ENCODE measurements at regions not wholly inside any gene's neighbourhood (a gene's known extent, or its start where the extent isn't known, plus 50 kb on each side); places are given as distances from the start of the nearest gene placed in this dataset.

DNA sequence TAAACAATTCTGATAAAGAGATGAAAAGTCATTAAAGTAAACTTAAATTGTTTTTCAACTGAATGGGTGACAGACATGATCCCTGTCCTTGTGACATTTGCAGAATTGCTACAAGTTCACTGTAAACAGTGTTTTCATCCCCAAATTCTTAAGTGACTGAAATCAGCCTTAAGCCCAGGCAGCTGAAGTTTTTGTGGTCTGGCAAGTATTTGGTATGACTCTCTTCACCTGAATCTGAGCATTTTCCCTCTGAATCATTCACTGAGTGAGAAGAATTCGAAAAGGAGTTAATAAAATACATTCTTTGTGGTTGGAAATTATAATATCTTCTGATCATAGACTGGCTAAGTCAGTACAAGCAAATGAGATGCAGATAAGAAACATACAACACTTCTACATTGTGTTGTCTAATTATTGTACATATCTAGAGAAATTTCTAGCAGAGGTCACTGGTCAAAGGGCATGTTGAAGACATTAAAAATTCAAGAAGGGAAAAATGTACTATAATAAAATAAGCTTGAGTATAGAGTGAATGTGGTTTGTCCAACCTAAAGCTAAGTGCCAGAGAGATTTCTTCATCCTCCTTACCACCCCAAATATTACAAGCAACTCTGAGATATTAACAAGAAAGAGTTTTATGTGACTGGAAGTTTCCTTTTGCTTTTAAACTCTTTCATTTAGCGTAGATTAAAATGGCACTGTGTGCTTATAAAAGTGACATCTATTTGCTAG lies 177.8 kb upstream of the DIO2 start:
- no peaks in the 10 kb centered on the region for H3K36me3 Mint-ChIP-seq

DNA sequence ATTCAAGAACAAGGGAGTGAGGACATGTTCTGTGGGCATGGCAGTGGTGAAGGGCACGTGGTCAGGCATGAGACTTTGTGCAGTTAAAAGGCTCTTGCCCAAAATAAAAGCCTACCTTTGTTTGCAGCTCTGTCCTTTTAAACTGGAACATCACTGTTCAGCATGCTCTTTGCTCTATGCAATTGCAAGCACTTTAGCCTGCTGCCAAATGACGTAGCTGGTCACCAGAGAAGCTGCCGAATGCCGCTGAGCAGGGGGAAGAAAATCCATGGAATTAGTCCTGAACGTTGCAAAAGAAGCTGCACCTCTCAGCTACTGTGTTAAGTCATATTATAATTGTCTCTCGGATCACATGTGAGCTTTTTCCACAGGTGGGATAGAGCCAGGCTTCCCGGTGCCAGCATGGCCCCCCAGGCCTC lies 176.3 kb upstream of the DIO2 start:
- Histone ChIP-seq H3K27ac (ENCODE audit: low read depth, low read length) (no peak overlapping the region), H3K9me3 (ENCODE audit: low read length) (no peaks in the 10 kb centered on the region), H3K36me3 (ENCODE audit: insufficient read depth, low read length) (no peaks in the 10 kb centered on the region), H3K4me1 (ENCODE audit: insufficient read depth, low read length) (no peaks in the 10 kb centered on the region), H3K4me3 (ENCODE audit: low read length) (no peak overlapping the region), H3K27me3 (ENCODE audit: insufficient read depth, low read length, poor library complexity, severe bottlenecking) (no peaks in the 10 kb centered on the region)
- POLR2A ChIA-PET: no interaction called here
- H3K27me3 Mint-ChIP-seq: peaks cover 0 to 1% of the 10 kb centered on the region in 2 donors
- no peaks in the 10 kb centered on the region for H3K4me1 Mint-ChIP-seq
- peaks cover 0 to 7% (median 2%) of the 10 kb centered on the region in 5 donors for H3K9me3 Mint-ChIP-seq
- DNase-seq: no peak
- H3K27ac Mint-ChIP-seq: no peak overlapping the region
- no peaks in the 10 kb centered on the region for H3K36me3 Mint-ChIP-seq
- CTCF ChIA-PET: no interaction called here
- H3K4me3 Mint-ChIP-seq: no peak overlapping the region

More for the DNA sequence above, 177.8 kb upstream of the DIO2 start:
- Mint-ChIP-seq H3K27ac (no peak overlapping the region), H3K27me3 (peaks cover 0 to 1% of the 10 kb centered on the region in 2 donors), H3K9me3 (peaks cover 0 to 7% (median 2%) of the 10 kb centered on the region in 5 donors), H3K4me1 (no peaks in the 10 kb centered on the region), H3K4me3 (no peak overlapping the region)
- H3K27me3 ChIP-seq (ENCODE audit: insufficient read depth, low read length, poor library complexity, severe bottlenecking): no peaks in the 10 kb centered on the region
- ChIA-PET CTCF (no interaction called here), POLR2A (no interaction called here)
- no peaks in the 10 kb centered on the region for H3K9me3 ChIP-seq (ENCODE audit: low read length)
- no peaks in the 10 kb centered on the region for H3K4me1 ChIP-seq (ENCODE audit: insufficient read depth, low read length)
- H3K36me3 ChIP-seq (ENCODE audit: insufficient read depth, low read length): no peaks in the 10 kb centered on the region
- no peak overlapping the region for H3K27ac ChIP-seq (ENCODE audit: low read depth, low read length)
- DNase-seq: no peak
- H3K4me3 ChIP-seq (ENCODE audit: low read length): no peak overlapping the region

DNA sequence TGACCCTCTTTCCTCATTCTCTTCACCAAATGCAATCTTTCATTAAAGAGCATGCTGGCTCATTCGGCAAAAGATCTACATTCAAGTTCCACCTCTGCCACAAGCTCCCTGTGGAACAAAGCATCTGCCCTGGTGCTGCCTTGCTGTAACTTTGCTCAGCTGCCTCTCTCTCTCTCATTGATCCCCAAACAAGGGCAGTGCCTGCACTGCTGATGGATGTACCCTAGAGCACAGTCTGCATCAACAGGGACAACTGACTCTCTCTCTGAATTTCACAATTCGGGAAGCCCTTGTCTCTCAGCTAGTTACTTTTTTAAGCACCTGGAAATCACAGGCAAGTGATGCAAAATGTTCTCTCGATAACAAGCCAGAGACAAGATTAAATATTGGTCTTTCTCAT lies 174.0 kb upstream of the DIO2 start:
- H3K9me3 ChIP-seq (ENCODE audit: low read length): no peaks in the 10 kb centered on the region
- ChIA-PET CTCF (no interaction called here), POLR2A (no interaction called here)
- no peak for DNase-seq
- H3K4me3 ChIP-seq (ENCODE audit: low read length): no peak overlapping the region
- no peaks in the 10 kb centered on the region for H3K4me1 Mint-ChIP-seq
- no peak overlapping the region for H3K27ac ChIP-seq (ENCODE audit: low read depth, low read length)
- H3K36me3 ChIP-seq (ENCODE audit: insufficient read depth, low read length): no peaks in the 10 kb centered on the region
- no peak overlapping the region for H3K4me3 Mint-ChIP-seq
- H3K9me3 Mint-ChIP-seq: peaks cover 0 to 7% (median under 1%) of the 10 kb centered on the region in 5 donors
- peaks cover 0 to 1% of the 10 kb centered on the region in 2 donors for H3K27me3 Mint-ChIP-seq
- H3K27me3 ChIP-seq (ENCODE audit: insufficient read depth, low read length, poor library complexity, severe bottlenecking): no peaks in the 10 kb centered on the region
- no peaks in the 10 kb centered on the region for H3K36me3 Mint-ChIP-seq
- H3K27ac Mint-ChIP-seq: no peak overlapping the region
- no peaks in the 10 kb centered on the region for H3K4me1 ChIP-seq (ENCODE audit: insufficient read depth, low read length)

DNA sequence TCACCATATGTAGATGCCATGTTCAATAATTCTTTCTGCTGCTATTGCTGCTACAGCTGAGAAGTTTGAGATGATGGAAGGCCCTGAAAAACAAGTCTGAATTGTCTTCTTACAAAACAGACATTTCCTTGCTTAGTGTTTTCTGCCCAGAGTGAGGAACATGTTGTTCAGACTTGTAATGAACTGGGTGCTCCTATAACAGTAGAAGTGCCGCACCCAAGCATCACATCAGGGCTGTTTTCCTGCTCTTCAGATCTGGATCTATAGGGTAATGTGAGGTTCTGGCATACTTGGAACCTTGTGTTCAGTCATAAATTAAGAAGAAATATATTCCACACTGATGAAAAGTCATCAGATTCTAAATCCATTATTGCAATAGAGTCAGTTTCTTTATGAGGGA lies 171.9 kb upstream of the DIO2 start:
- Mint-ChIP-seq H3K4me1 (no peaks in the 10 kb centered on the region), H3K9me3 (peaks cover 0 to 3% (median 0%) of the 10 kb centered on the region in 5 donors), H3K4me3 (no peak overlapping the region), H3K36me3 (no peaks in the 10 kb centered on the region), H3K27ac (no peak overlapping the region), H3K27me3 (peaks cover 0 to 1% of the 10 kb centered on the region in 2 donors)
- Histone ChIP-seq H3K27ac (ENCODE audit: low read depth, low read length) (no peak overlapping the region), H3K27me3 (ENCODE audit: insufficient read depth, low read length, poor library complexity, severe bottlenecking) (no peaks in the 10 kb centered on the region), H3K4me1 (ENCODE audit: insufficient read depth, low read length) (no peaks in the 10 kb centered on the region), H3K36me3 (ENCODE audit: insufficient read depth, low read length) (no peaks in the 10 kb centered on the region), H3K4me3 (ENCODE audit: low read length) (no peak overlapping the region), H3K9me3 (ENCODE audit: low read length) (no peaks in the 10 kb centered on the region)
- ChIA-PET POLR2A (no interaction called here), CTCF (no interaction called here)
- DNase-seq: no peak

DNA sequence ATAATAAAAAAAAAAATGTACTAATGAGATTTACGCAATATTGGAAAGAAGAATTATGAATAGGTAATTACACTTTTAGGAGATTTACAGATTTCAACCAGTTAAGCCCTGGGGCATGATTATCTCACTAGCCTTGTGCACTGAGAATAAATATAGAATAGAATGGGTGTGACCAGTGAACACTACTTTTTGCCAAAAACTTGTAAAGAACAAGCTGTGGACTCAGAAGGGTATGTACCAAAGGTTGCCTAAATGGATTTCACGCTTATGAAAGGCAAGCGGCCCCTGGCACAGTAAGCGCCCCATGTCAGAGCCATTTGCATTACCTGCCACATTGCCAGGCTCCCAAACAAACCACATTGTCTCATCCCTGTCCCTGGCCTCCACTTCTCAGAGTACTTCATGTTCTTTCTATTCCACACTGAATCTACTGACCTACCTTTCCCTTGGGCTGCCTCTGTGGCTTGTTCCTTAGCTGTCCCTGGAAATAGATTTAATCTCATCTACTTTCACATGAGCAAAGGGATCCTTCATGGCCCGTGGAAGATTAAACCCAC lies 170.6 kb upstream of the DIO2 start:
- ChIA-PET POLR2A (no interaction called here), CTCF (no interaction called here)
- no peak overlapping the region for H3K4me3 ChIP-seq (ENCODE audit: low read length)
- H3K4me1 Mint-ChIP-seq: no peaks in the 10 kb centered on the region
- DNase-seq: no peak
- H3K27me3 ChIP-seq (ENCODE audit: insufficient read depth, low read length, poor library complexity, severe bottlenecking): no peaks in the 10 kb centered on the region
- H3K4me3 Mint-ChIP-seq: no peak overlapping the region
- peaks cover 0 to 2% (median 0%) of the 10 kb centered on the region in 5 donors for H3K9me3 Mint-ChIP-seq
- peaks cover 0 to 1% of the 10 kb centered on the region in 2 donors for H3K27me3 Mint-ChIP-seq
- H3K27ac ChIP-seq (ENCODE audit: low read depth, low read length): no peak overlapping the region
- H3K9me3 ChIP-seq (ENCODE audit: low read length): no peaks in the 10 kb centered on the region
- H3K36me3 Mint-ChIP-seq: no peaks in the 10 kb centered on the region
- H3K27ac Mint-ChIP-seq: no peak overlapping the region
- H3K4me1 ChIP-seq (ENCODE audit: insufficient read depth, low read length): no peaks in the 10 kb centered on the region
- H3K36me3 ChIP-seq (ENCODE audit: insufficient read depth, low read length): no peaks in the 10 kb centered on the region

DNA sequence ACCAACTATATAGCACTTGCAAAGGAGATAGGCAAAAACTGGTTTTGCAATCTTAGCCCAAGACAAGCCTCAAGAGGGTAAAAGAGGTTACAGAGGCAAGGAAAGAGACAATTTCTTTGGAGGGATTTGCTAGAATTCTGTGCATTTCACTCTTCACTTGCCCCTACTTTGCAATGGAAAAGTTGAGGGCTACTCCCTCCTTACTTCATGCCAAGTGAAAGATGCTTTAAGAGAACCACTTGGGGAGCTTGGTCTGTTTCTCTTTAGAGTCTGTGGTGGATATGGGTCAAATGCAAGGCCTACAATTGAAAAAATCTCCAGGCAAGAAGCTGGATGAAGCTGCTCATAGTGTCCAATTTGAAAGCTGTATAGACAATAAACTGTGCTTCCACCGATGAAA lies 167.7 kb upstream of the DIO2 start:
- ChIA-PET CTCF (no interaction called here), POLR2A (no interaction called here)
- H3K9me3 ChIP-seq (ENCODE audit: low read length): no peaks in the 10 kb centered on the region
- no peak overlapping the region for H3K4me3 ChIP-seq (ENCODE audit: low read length)
- Mint-ChIP-seq H3K27ac (no peak overlapping the region), H3K36me3 (no peaks in the 10 kb centered on the region), H3K27me3 (no peaks in the 10 kb centered on the region), H3K9me3 (peaks cover 0 to 4% (median 2%) of the 10 kb centered on the region in 5 donors), H3K4me1 (no peaks in the 10 kb centered on the region), H3K4me3 (no peak overlapping the region)
- no peak for DNase-seq
- no peaks in the 10 kb centered on the region for H3K27me3 ChIP-seq (ENCODE audit: insufficient read depth, low read length, poor library complexity, severe bottlenecking)
- H3K4me1 ChIP-seq (ENCODE audit: insufficient read depth, low read length): no peaks in the 10 kb centered on the region
- H3K27ac ChIP-seq (ENCODE audit: low read depth, low read length): no peak overlapping the region
- H3K36me3 ChIP-seq (ENCODE audit: insufficient read depth, low read length): no peaks in the 10 kb centered on the region

DNA sequence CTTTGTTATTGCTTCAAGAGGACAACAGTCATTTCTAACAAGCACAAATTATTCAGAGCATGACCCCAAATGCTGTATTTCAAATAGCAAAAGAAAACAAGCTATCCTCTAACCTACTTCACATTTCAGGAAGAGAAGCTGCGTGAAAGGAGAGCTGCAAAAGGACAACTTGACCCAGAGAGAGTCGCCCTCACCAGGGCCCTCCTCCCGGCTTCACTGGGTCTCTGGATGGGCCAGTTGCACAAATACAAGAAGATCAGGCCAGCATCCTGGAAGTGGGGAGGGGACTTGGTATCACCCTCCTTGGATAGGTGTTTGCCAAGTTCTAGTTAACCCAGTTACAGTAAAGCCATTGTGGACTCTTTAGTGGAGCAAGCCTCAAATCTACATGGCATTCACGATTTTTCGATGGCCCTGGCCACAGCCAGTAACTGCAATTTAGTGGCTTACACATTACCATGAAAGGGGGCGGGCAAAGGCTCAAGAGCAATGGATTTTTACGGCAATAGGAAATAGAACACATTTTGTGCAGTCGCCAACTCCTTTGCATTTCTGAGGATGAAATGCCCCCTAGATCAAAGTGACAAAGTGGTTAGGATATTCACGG lies 166.9 kb upstream of the DIO2 start:
- no peak overlapping the region for H3K4me3 Mint-ChIP-seq
- H3K9me3 Mint-ChIP-seq: peaks cover 0 to 4% (median 3%) of the 10 kb centered on the region in 5 donors
- no peak overlapping the region for H3K27ac Mint-ChIP-seq
- CTCF ChIA-PET: no interaction called here
- Histone ChIP-seq H3K9me3 (ENCODE audit: low read length) (no peaks in the 10 kb centered on the region), H3K4me3 (ENCODE audit: low read length) (no peak overlapping the region), H3K4me1 (ENCODE audit: insufficient read depth, low read length) (no peaks in the 10 kb centered on the region), H3K36me3 (ENCODE audit: insufficient read depth, low read length) (no peaks in the 10 kb centered on the region), H3K27me3 (ENCODE audit: insufficient read depth, low read length, poor library complexity, severe bottlenecking) (no peaks in the 10 kb centered on the region), H3K27ac (ENCODE audit: low read depth, low read length) (no peak overlapping the region)
- H3K36me3 Mint-ChIP-seq: no peaks in the 10 kb centered on the region
- POLR2A ChIA-PET: no interaction called here
- no peak for DNase-seq
- H3K27me3 Mint-ChIP-seq: no peaks in the 10 kb centered on the region
- no peaks in the 10 kb centered on the region for H3K4me1 Mint-ChIP-seq

DNA sequence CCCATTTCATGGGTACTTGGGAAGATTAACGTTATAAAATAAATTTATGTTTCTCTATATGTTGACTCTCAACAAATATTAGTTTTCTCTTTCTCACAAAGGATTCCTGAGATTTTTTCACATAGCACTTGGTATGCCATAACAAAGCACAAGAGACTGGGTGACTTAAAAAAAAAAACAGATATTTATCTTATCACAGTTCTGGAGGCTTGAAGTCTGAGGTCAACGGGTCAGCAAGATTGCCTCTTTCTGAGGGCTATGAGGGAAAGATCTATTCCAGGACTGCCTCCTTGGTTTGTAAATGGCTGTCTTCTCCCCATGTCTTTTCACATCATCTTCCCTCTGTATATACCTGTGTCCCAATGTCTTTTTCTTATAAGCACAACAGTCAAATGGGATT lies 153.5 kb upstream of the DIO2 start:
- Histone ChIP-seq H3K4me3 (ENCODE audit: low read length) (no peak overlapping the region), H3K27ac (ENCODE audit: low read depth, low read length) (no peak overlapping the region), H3K4me1 (ENCODE audit: insufficient read depth, low read length) (no peaks in the 10 kb centered on the region), H3K27me3 (ENCODE audit: insufficient read depth, low read length, poor library complexity, severe bottlenecking) (no peaks in the 10 kb centered on the region), H3K36me3 (ENCODE audit: insufficient read depth, low read length) (no peaks in the 10 kb centered on the region), H3K9me3 (ENCODE audit: low read length) (no peaks in the 10 kb centered on the region)
- H3K4me1 Mint-ChIP-seq: no peaks in the 10 kb centered on the region
- no peak overlapping the region for H3K27ac Mint-ChIP-seq
- DNase-seq: no peak
- CTCF ChIA-PET: no interaction called here
- H3K4me3 Mint-ChIP-seq: no peak overlapping the region
- H3K36me3 Mint-ChIP-seq: no peaks in the 10 kb centered on the region
- POLR2A ChIA-PET: no interaction called here
- H3K9me3 Mint-ChIP-seq: peaks cover 0 to 9% (median 3%) of the 10 kb centered on the region in 5 donors
- H3K27me3 Mint-ChIP-seq: no peaks in the 10 kb centered on the region

Data from CD8-positive, alpha-beta memory T cell (primary cell).